IMR-90 (cell line): ENCODE measurements at regions not wholly inside any gene's neighbourhood (a gene's known extent, or its start where the extent isn't known, plus 50 kb on each side); places are given as distances from the start of the nearest gene placed in this dataset.

Source experiments
- ATAC-seq: fragments of 200-7000 bp; cut with Tn5 transposase; 2 replicates; pipeline ENCODE4 v1.9.1; 2020; ENCODE audit warnings: low read depth, mild to moderate bottlenecking, moderate library complexity
- BruUV-seq: library from RNA; stranded (reverse); fragments of 400-500 nt; replicated peaks from 2 replicates; lab custom pipeline; 2021; lab: Mats Ljungman, UMichigan
- CTCF ChIA-PET: fragments of 300-600 bp; formaldehyde crosslinking; extraction: SDS; loops from one replicate; lab custom pipeline; 2021; ENCODE audit warnings: antibody characterized with exemption; lab: Yijun Ruan, JAX
- POLR2A ChIA-PET: fragments of 300-600 bp; sonication (Branson Sonifier 250); formaldehyde crosslinking; loops from one replicate; lab custom pipeline; 2022; ENCODE audit warnings: antibody characterized with exemption; ENCODE audit not compliant: unreplicated experiment; lab: Charles Lee
- DNase-seq: peaks from one replicate; pipeline ENCODE4 v3.0.0; 2013
- H2AFZ ChIP-seq: replicated peaks from 2 replicates; pipeline ENCODE3; 2013; ENCODE audit warnings: low read length, mild to moderate bottlenecking; ENCODE audit not compliant: poor library complexity
- H2AK5ac ChIP-seq: 2 replicates; pipeline ENCODE4 v1.6.1; 2013; ENCODE audit warnings: low read depth, low read length, inconsistent platforms
- H2AK9ac ChIP-seq: replicated peaks from 2 replicates; pipeline ENCODE3; 2013; ENCODE audit warnings: mild to moderate bottlenecking, low read depth, low read length, moderate library complexity; ENCODE audit not compliant: poor library complexity
- H2BK120ac ChIP-seq: 2 replicates; pipeline ENCODE4 v1.6.1; 2013; ENCODE audit warnings: low read depth, low read length, inconsistent platforms
- H2BK15ac ChIP-seq: 3 replicates; pipeline ENCODE4 v1.6.1; 2013; ENCODE audit warnings: low read depth, low read length, inconsistent platforms
- H2BK20ac ChIP-seq: 2 replicates; pipeline ENCODE4 v1.6.1; 2013; ENCODE audit warnings: low read depth, mild to moderate bottlenecking, inconsistent platforms, low read length, moderate library complexity
- H2BK5ac ChIP-seq: 2 replicates; pipeline ENCODE4 v1.6.1; 2013; ENCODE audit warnings: mild to moderate bottlenecking, low read depth, low read length, inconsistent platforms; ENCODE audit not compliant: poor library complexity, severe bottlenecking
- H3K14ac ChIP-seq: replicated peaks from 2 replicates; pipeline ENCODE4 v1.6.1; 2013; ENCODE audit warnings: low read depth, low read length, inconsistent platforms
- H3K18ac ChIP-seq: 2 replicates; pipeline ENCODE4 v1.6.1; 2013; ENCODE audit warnings: low read depth, low read length, control low read depth
- H3K23ac ChIP-seq: 2 replicates; pipeline ENCODE4 v1.6.1; 2013; ENCODE audit warnings: low read depth, low read length, inconsistent platforms
- H3K27ac ChIP-seq: 2 replicates; pipeline ENCODE4 v1.5.1; 2013; ENCODE audit warnings: mild to moderate bottlenecking, control low read depth, low read length; ENCODE audit not compliant: insufficient read depth
- H3K27me3 ChIP-seq: 2 replicates; pipeline ENCODE4 v1.6.1; 2013; ENCODE audit warnings: low read length; ENCODE audit not compliant: control insufficient read depth, insufficient read depth
- H3K36me3 ChIP-seq: 2 replicates; pipeline ENCODE4 v1.6.1; 2013; ENCODE audit warnings: low read length, mixed read lengths; ENCODE audit not compliant: control insufficient read depth, insufficient read depth
- H3K4ac ChIP-seq: 2 replicates; pipeline ENCODE4 v1.6.1; 2013; ENCODE audit warnings: low read depth, low read length, inconsistent platforms
- H3K4me1 ChIP-seq: 2 replicates; pipeline ENCODE4 v1.6.1; 2013; ENCODE audit warnings: low read length, mixed read lengths; ENCODE audit not compliant: control insufficient read depth, insufficient read depth
- H3K4me2 ChIP-seq: 2 replicates; pipeline ENCODE4 v1.6.1; 2013; ENCODE audit warnings: low read depth, mild to moderate bottlenecking, control low read depth, low read length, moderate library complexity
- H3K4me3 ChIP-seq: 2 replicates; pipeline ENCODE4 v1.5.1; 2013; ENCODE audit warnings: low read depth, mild to moderate bottlenecking, control low read depth, low read length, moderate library complexity; ENCODE audit not compliant: insufficient read depth
- H3K56ac ChIP-seq: 2 replicates; pipeline ENCODE4 v1.6.1; 2013; ENCODE audit warnings: low read length, inconsistent platforms; ENCODE audit not compliant: insufficient read depth; ENCODE audit errors: extremely low read depth
- H3K79me1 ChIP-seq, 2 experiments: 2 replicates each; pipeline ENCODE4 v1.6.1; 2013; ENCODE audit warnings: low read length in 2 of 2, inconsistent platforms in 1 of 2, low read depth in 1 of 2
- H3K9ac ChIP-seq: 2 replicates; pipeline ENCODE4 v1.6.1; 2013; ENCODE audit warnings: low read depth, low read length, control low read depth
- H3K9me1 ChIP-seq: 2 replicates; pipeline ENCODE4 v1.6.1; 2013; ENCODE audit warnings: low read length, inconsistent platforms; ENCODE audit not compliant: insufficient read depth
- H3K9me3 ChIP-seq: 2 replicates; pipeline ENCODE4 v1.6.1; 2013; ENCODE audit warnings: low read length; ENCODE audit not compliant: control insufficient read depth, insufficient read depth
- H4K20me1 ChIP-seq: 2 replicates; pipeline ENCODE4 v1.6.1; 2013; ENCODE audit warnings: low read length, inconsistent platforms; ENCODE audit not compliant: insufficient read depth
- H4K5ac ChIP-seq: 2 replicates; pipeline ENCODE4 v1.6.1; 2013; ENCODE audit warnings: mild to moderate bottlenecking, low read depth, low read length, control low read depth
- H4K8ac ChIP-seq, 2 experiments: 2 replicates each; pipeline ENCODE4 v1.6.1; 2013; ENCODE audit warnings: low read depth in 2 of 2, low read length in 2 of 2, control low read depth in 1 of 2, inconsistent platforms in 1 of 2
- H4K91ac ChIP-seq: 2 replicates; pipeline ENCODE4 v1.6.1; 2013; ENCODE audit warnings: low read depth, low read length, inconsistent platforms; ENCODE audit not compliant: insufficient read depth
- BHLHE40 ChIP-seq: fragments of 150-350 bp; IDR thresholded peaks from 2 replicates; pipeline ENCODE4 v1.6.1; 2016; ENCODE audit warnings: mild to moderate bottlenecking, low read depth, low read length
- CEBPB ChIP-seq: IDR thresholded peaks from 2 replicates; pipeline ENCODE4 v1.6.1; 2012; ENCODE audit warnings: low read depth, low read length, improper control_type of control experiment
- CHD1 ChIP-seq: IDR thresholded peaks from 2 replicates; pipeline ENCODE4 v1.6.1; 2012; ENCODE audit warnings: low read depth, low read length, improper control_type of control experiment
- FOS ChIP-seq: fragments of 150-350 bp; IDR thresholded peaks from 2 replicates; pipeline ENCODE4 v1.6.1; 2016; ENCODE audit warnings: low read depth, low read length
- MAFK ChIP-seq: IDR thresholded peaks from 2 replicates; pipeline ENCODE4 v1.6.1; 2012; ENCODE audit warnings: low read depth, low read length, improper control_type of control experiment
- NFE2L2 ChIP-seq: fragments of 150-350 bp; IDR thresholded peaks from 2 replicates; pipeline ENCODE4 v1.6.1; 2016; ENCODE audit warnings: low read depth, mild to moderate bottlenecking, low read length
- POLR2A ChIP-seq: IDR thresholded peaks from 2 replicates; pipeline ENCODE4 v1.6.1; 2012; ENCODE audit warnings: mild to moderate bottlenecking, low read depth, low read length
- RAD21 ChIP-seq: IDR thresholded peaks from 2 replicates; pipeline ENCODE4 v1.6.1; 2012; ENCODE audit warnings: low read length, improper control_type of control experiment
- RCOR1 ChIP-seq: IDR thresholded peaks from 2 replicates; pipeline ENCODE4 v1.6.1; 2012; ENCODE audit warnings: mild to moderate bottlenecking, low read length, improper control_type of control experiment; ENCODE audit not compliant: insufficient replicate concordance
- RFX5 ChIP-seq: IDR thresholded peaks from 2 replicates; pipeline ENCODE4 v1.8.0; 2012; ENCODE audit warnings: low read depth, mild to moderate bottlenecking, low read length, moderate library complexity
- SMC3 ChIP-seq: fragments of 150-350 bp; IDR thresholded peaks from 2 replicates; pipeline ENCODE4 v1.6.1; 2016; ENCODE audit warnings: low read depth, mild to moderate bottlenecking, antibody characterized with exemption, low read length, moderate library complexity
- WGBS, 2 experiments: methylation state at CpG; one replicate each; pipeline versions ENCODE4 v1.1.5 to v1.1.7; 2013; ENCODE audit warnings: missing lambda C conversion rate in 2 of 2; ENCODE audit not compliant: insufficient read length in 1 of 2; ENCODE audit errors: extremely low coverage in 2 of 2; 5-methylcytosine and 5-hydroxymethylcytosine counted together
- dilution Hi-C: fragments of 300-500 bp; cut with HindIII; formaldehyde crosslinking; loops from one replicate; pipeline ENCODE4 v1.14.3; 2018; ENCODE audit warnings: low sequenced_read_pairs; ENCODE audit not compliant: unreplicated experiment
- in situ Hi-C: fragments of 300-500 bp; cut with MboI; formaldehyde crosslinking; loops from 3 replicates; pipeline ENCODE4 v1.14.3; 2019; ENCODE audit warnings: low sequenced_read_pairs, inconsistent platforms, mixed read lengths
- intact Hi-C: fragments of 100-400 bp; cut with micrococcal nuclease; formaldehyde crosslinking; loops from 2 replicates; pipeline ENCODE4 v1.10.0; 2022
- TF ChIP-seq, protein P1 (sequence below): fragments of 150-350 bp; IDR thresholded peaks from 2 replicates; pipeline ENCODE4 v1.6.1; 2017; ENCODE audit warnings: mild to moderate bottlenecking, antibody characterized with exemption, low read length, low read depth
- TF ChIP-seq, protein P2 (sequence below): fragments of 150-350 bp; IDR thresholded peaks from 2 replicates; pipeline ENCODE4 v1.6.1; 2016; ENCODE audit warnings: low read depth, mild to moderate bottlenecking, low read length, moderate library complexity, borderline replicate concordance
- TF ChIP-seq, protein P3 (sequence below): conservative IDR thresholded peaks from 2 replicates; pipeline ENCODE4 v1.5.1; 2012; ENCODE audit warnings: mild to moderate bottlenecking, low read depth, low read length, improper control_type of control experiment

DNA sequence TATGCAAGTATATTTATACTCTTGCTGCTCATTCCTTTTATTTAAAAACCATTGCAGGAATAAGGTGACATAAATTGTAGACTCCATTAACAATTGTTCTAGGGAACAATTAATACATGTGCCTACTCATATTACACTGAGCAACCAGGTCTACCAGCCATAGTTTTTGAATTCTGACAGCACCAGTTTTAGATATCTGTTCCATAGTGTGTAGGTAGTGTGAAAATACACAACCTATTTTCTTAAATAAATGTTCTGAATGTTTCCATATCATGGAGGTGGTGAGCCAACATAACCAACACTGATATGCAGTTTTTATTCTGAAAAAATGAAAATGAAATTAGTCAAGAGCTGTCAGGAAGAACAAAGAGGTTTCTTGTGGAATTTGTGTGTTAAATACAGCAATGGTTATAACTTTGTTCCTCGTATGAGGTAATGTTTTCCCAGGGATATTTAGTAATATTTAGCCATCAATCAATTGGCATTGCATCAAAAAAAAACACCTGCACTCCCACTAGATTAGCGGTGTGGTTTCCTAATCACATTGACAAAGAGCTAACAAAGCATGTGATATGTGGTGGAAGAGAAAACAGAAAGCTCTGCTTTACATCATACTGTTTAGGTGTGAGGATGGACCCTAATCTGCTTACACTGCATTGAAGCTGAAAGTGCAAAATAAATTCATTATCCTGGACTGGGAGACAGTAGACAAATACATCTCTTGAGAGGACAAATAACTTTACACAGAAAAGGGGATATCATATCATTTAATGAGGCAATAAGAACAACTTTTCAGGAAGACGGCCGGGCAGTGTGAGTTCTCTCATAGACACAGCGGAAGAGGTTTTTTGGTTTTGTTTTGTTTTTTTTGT lies 369.5 kb upstream of the THBS1 start:
- Histone ChIP-seq H4K20me1 (no peaks in the 10 kb centered on the region), H2BK5ac (peak overlapping the region; percentile 71), H4K5ac (peak overlapping the region; percentile 49; the same call in 1 of the 2 replicates), H2BK20ac (peak overlapping the region; percentile 72), H3K14ac (0 out of 2 replicates have a peak overlapping the region, but pooled peaks have one; percentile 29), H3K18ac (peak overlapping the region; percentile 70; the same call in 1 of the 2 replicates), H2AK5ac (peak overlapping the region; percentile 71), H3K9ac (no peak overlapping the region), H2BK15ac (peak overlapping the region; percentile 91; the same call in 2 of the 3 replicates), H3K36me3 (no peaks in the 10 kb centered on the region), H4K8ac (peak overlapping the region in 1 of 2 experiments; percentile 16; a peak in 1 of 4 replicates), H2AK9ac (no peak overlapping the region), H3K56ac (no peak overlapping the region), H3K4me2 (no peak overlapping the region), H3K9me1 (0 out of 2 replicates have a peak, but pooled peaks cover 3% of the 10 kb centered on the region), H3K9me3 (peaks cover 4% of the 10 kb centered on the region), H3K79me1 (peaks cover 0 to 2% of the 10 kb centered on the region in 2 experiments; a peak in 1 of 4 replicates), H3K4ac (peak overlapping the region; percentile 62; the same call in 1 of the 2 replicates), H2BK120ac (peak overlapping the region; percentile 35; the same call in 1 of the 2 replicates), H4K91ac (no peak overlapping the region), H3K4me1 (peaks cover 8% of the 10 kb centered on the region), H3K4me3 (no peak overlapping the region), H3K27me3 (no peaks in the 10 kb centered on the region), H3K27ac (no peak overlapping the region), H2AFZ (no peak overlapping the region), H3K23ac (no peak overlapping the region)
- TF ChIP-seq NFE2L2 (no peak), RCOR1 (no peak), BHLHE40 (no peak), POLR2A (no peak), CHD1 (no peak), MAFK (no peak), CEBPB (no peak), RFX5 (no peak), FOS (no peak), SMC3 (no peak), RAD21 (no peak)
- TF ChIP-seq, protein P1, sequence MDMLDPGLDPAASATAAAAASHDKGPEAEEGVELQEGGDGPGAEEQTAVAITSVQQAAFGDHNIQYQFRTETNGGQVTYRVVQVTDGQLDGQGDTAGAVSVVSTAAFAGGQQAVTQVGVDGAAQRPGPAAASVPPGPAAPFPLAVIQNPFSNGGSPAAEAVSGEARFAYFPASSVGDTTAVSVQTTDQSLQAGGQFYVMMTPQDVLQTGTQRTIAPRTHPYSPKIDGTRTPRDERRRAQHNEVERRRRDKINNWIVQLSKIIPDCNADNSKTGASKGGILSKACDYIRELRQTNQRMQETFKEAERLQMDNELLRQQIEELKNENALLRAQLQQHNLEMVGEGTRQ: no peak
- TF ChIP-seq, protein P2, sequence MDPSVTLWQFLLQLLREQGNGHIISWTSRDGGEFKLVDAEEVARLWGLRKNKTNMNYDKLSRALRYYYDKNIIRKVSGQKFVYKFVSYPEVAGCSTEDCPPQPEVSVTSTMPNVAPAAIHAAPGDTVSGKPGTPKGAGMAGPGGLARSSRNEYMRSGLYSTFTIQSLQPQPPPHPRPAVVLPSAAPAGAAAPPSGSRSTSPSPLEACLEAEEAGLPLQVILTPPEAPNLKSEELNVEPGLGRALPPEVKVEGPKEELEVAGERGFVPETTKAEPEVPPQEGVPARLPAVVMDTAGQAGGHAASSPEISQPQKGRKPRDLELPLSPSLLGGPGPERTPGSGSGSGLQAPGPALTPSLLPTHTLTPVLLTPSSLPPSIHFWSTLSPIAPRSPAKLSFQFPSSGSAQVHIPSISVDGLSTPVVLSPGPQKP: no peak
- TF ChIP-seq, protein P3, sequence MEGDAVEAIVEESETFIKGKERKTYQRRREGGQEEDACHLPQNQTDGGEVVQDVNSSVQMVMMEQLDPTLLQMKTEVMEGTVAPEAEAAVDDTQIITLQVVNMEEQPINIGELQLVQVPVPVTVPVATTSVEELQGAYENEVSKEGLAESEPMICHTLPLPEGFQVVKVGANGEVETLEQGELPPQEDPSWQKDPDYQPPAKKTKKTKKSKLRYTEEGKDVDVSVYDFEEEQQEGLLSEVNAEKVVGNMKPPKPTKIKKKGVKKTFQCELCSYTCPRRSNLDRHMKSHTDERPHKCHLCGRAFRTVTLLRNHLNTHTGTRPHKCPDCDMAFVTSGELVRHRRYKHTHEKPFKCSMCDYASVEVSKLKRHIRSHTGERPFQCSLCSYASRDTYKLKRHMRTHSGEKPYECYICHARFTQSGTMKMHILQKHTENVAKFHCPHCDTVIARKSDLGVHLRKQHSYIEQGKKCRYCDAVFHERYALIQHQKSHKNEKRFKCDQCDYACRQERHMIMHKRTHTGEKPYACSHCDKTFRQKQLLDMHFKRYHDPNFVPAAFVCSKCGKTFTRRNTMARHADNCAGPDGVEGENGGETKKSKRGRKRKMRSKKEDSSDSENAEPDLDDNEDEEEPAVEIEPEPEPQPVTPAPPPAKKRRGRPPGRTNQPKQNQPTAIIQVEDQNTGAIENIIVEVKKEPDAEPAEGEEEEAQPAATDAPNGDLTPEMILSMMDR: no peak
- dilution Hi-C loops: no loop called here
- ATAC-seq: no peak
- no CpG with 5 or more reads among the region's 5 CpGs for WGBS, 2 experiments
- intact Hi-C loops: no loop called here
- no TSS peak for BruUV-seq
- ChIA-PET POLR2A (no interaction called here), CTCF (interaction anchor here (1.0 kb wide), 1 partner anchor 40 kb away, joined by 3 read pairs; no protein-coding TSS in a partner anchor)
- in situ Hi-C loops: no loop called here
- no peak for DNase-seq
